ENCODE measurements at regions not wholly inside any gene's neighbourhood (a gene's known extent, or its start where the extent isn't known, plus 50 kb on each side); places are given as distances from the start of the nearest gene placed in this dataset.

DNA sequence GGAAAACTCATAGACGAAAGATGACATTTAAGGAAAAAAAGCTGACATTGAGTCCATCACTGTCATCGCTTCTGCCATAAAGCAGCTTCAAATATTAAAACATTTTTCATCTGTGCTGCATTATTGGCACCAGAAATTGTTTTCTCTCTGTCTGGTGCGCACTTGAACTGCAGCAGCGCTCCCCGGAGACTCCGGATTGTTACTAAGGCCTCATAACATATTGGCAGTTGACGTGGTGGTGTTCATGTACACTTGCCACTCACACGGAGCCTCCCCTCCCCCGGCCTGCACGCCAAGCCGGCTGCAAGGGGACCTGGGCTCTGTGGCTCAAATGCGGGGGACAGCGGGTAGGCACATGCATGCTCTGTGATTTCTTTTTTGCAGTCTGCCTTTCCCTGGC lies 203.2 kb downstream of the TSHZ3 start:
- H3K27me3 Mint-ChIP-seq: no peaks in the 10 kb centered on the region
- no peaks in the 10 kb centered on the region for H3K36me3 Mint-ChIP-seq (ENCODE audit: low read depth)
- no peaks in the 10 kb centered on the region for H3K9me3 Mint-ChIP-seq
- DNase-seq (no peak), ATAC-seq (no peak)
- H3K4me3 Mint-ChIP-seq: no peak overlapping the region
- no peak overlapping the region for H3K27ac Mint-ChIP-seq
- H3K4me1 Mint-ChIP-seq: no peaks in the 10 kb centered on the region

DNA sequence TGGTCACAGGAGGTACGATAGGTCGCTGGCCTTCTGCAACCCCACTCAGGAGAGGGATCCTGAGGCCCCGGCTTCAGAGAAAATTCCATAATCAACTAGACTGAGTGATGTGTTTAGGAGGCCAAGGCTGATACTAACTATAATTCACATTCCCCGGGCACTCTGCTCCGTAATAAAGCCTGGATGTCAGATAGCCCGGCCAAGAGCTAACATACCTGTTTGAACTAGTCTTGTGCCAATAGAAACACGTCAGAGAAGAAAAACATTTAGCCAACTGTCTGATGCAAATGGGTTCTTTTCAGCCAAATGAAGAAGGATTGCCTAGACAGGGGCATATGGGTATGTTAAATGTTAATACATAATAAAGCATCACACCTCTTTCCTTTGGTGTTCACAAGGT lies 204.2 kb downstream of the TSHZ3 start:
- ATAC-seq: no peak
- Mint-ChIP-seq H3K27me3 (no peaks in the 10 kb centered on the region), H3K4me1 (no peaks in the 10 kb centered on the region), H3K9me3 (no peaks in the 10 kb centered on the region), H3K27ac (no peak overlapping the region), H3K4me3 (no peak overlapping the region), H3K36me3 (ENCODE audit: low read depth) (no peaks in the 10 kb centered on the region)
- no peak for DNase-seq

DNA sequence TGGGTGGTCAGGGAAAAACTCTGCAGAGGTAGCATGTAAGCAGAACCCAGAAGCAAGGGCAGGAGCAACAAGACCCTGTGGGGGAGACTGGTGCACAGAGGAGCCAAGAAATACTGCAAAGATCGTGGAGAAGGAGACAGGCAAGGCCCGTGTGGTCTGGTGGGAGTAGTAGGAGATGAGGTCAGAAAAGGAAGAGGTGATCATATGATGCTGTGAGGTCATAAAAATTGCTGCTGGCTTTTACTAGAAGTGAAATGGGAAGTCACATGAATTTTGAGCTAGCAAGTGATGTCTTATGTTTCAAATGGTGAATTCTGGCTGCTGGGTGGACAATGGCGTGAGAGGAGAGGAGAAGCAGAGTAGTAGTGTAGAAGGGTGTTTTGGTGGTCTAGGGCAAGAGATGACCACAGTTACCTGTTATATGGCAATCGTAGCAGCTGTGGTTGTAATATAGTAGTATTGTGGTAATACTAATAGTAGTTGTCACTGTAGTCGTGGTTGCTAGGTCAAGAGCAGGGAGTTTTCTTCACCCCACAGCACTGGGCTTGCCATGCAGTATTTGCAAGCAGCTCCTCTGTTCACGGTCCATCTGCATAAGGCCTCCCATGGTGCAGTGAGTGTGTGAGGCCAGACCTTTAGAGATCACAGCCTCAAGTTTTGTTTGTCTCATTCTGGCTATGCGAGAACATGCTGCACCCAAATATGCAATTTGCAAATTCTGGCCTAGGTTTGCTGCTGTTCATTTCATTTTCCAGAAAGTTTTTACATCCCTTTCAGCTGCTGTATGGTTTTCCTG lies 205.0 kb downstream of the TSHZ3 start:
- no peaks in the 10 kb centered on the region for H3K36me3 Mint-ChIP-seq (ENCODE audit: low read depth)
- H3K27ac Mint-ChIP-seq: no peak overlapping the region
- DNase-seq (no peak), ATAC-seq (no peak)
- H3K4me1 Mint-ChIP-seq: no peaks in the 10 kb centered on the region
- no peaks in the 10 kb centered on the region for H3K9me3 Mint-ChIP-seq
- no peak overlapping the region for H3K4me3 Mint-ChIP-seq
- peaks cover 3% of the 10 kb centered on the region for H3K27me3 Mint-ChIP-seq

DNA sequence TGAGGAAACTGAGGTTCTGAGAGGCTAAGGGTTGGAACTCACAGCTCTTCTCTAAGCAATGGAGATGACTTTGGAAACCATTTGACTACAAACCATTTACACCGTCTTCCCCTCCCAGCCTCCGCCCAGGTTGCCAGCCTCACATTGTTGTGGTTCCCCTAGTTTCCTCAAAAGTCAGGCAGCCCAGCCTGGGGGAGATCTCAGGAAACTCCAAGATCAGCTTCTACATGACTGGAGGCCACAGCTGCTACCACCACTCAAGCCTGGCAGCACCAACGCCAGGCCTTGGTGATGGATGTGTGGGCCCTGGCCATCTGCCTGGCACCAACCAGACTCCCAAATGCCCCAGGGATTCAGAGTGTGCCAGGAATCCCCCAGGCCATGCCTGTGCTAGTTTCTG lies 207.9 kb downstream of the TSHZ3 start:
- Mint-ChIP-seq H3K9me3 (no peaks in the 10 kb centered on the region), H3K36me3 (ENCODE audit: low read depth) (no peaks in the 10 kb centered on the region), H3K4me1 (no peaks in the 10 kb centered on the region), H3K27ac (no peak overlapping the region), H3K4me3 (no peak overlapping the region), H3K27me3 (peaks cover 3% of the 10 kb centered on the region)
- DNase-seq (no peak), ATAC-seq (no peak)

DNA sequence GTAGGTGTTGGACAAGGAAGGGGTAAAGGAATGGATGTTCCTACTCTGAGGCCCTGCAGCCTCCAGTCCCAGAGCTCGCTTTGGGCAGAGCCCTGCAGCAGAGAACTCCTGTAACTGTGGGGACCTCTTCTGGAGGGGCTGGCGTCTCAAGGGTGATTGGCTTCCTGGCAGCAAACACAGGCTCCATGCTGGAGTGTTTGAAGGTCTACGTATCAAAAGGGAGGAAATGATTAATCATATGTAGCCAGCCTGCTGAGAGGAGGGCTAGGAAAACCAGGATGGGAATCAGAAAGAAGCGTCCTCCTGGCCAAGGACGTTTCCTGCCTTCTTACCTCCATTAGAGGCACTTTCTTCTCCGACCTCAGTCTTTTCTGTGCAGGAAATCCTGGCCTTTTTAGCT lies 208.5 kb downstream of the TSHZ3 start:
- Mint-ChIP-seq H3K4me3 (no peak overlapping the region), H3K36me3 (ENCODE audit: low read depth) (no peaks in the 10 kb centered on the region), H3K27ac (no peak overlapping the region), H3K9me3 (no peaks in the 10 kb centered on the region), H3K27me3 (peaks cover 3% of the 10 kb centered on the region), H3K4me1 (no peaks in the 10 kb centered on the region)
- DNase-seq: no peak
- ATAC-seq: no peak

DNA sequence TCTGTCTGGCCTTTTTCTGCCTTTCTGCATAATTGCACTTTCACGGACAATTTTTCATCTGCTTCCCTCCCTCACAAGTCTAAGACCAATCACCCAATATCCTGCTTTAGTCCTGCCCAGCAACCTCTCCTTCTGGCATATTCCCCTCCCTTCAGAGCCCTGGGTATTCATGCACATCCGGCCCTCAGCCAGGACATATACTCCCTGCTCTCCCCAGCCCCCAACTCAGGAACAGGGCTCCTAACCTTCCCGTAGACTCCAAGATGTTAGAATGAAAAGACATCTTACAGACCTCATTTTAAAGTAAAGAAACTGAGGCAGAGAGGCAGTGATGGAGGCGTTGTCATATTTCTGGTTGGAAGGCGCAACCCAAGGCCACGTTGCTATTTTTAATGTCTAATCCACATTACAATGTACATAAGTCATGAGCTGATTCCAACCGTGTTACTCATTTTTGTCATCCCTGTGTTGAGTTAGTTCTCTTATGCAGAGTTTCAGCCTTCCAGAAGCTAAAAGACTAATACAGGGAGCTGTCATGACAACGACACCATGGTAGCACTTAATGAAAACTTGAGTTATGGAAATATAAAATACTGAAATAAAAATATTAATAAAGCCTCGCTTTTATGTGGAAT lies 209.2 kb downstream of the TSHZ3 start:
- Mint-ChIP-seq H3K9me3 (no peaks in the 10 kb centered on the region), H3K4me3 (no peak overlapping the region), H3K27me3 (peaks cover 3% of the 10 kb centered on the region), H3K4me1 (no peaks in the 10 kb centered on the region), H3K27ac (no peak overlapping the region), H3K36me3 (ENCODE audit: low read depth) (no peaks in the 10 kb centered on the region)
- no peak for DNase-seq
- ATAC-seq: no peak

DNA sequence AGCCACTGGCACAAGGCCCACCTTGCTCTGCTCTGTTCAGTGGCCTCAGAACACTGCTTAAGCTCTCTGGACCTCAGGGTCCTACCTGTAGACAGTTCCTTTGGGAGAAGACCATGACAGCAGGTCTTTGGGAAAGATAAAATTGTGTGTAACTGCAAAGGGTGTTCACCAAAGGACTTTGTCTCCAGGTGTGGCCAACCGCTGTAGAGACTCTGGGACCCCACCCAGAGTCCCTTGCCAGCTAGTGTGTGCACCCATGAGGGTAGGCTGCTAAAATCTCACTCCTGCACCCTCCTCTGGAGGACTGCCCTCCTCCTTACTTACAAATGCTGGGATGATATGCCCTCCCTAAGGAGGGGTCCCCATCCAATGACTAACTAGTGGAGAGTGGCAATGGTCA lies 211.2 kb downstream of the TSHZ3 start:
- no peak overlapping the region for H3K4me3 Mint-ChIP-seq
- H3K36me3 Mint-ChIP-seq (ENCODE audit: low read depth): no peaks in the 10 kb centered on the region
- H3K27me3 Mint-ChIP-seq: peaks cover 5% of the 10 kb centered on the region
- H3K27ac Mint-ChIP-seq: no peak overlapping the region
- H3K9me3 Mint-ChIP-seq: no peaks in the 10 kb centered on the region
- DNase-seq: no peak
- no peaks in the 10 kb centered on the region for H3K4me1 Mint-ChIP-seq
- ATAC-seq: no peak

DNA sequence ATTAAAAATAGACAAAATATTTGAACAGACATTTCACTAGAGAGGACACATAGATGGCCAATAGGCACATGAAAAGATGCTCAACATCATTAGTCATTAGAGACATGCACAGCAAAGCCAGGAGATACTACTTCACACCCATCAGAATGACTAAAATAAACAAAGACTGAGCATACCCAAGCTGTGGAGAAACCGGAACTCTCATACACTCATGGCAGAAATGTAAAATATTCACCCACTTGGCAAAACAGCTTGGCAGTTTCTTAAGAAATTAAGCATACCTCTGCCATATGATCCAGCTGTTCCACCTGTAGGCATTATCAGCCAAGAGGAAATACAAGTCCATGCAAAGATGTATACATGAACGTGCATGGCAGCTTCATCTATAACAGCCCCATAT lies 213.4 kb downstream of the TSHZ3 start:
- no peak for DNase-seq

DNA sequence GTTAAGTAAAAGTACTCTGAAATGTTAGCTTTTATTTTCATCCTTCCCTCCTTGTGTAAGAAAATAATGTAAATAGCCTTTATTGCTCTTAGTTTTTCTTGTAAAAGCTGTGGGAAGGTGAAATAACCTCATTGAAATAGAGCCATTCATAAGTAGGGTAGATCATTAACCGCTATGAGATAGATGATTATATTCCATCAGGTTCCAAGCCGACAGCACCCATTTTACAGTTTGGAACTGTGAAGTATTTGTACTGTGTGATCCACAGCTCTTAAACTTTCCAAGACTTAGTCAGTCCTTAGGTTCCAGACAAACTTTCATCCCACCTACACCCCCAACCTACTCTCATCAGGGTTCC lies 216.5 kb downstream of the TSHZ3 start:
- ATAC-seq: no peak
- no peaks in the 10 kb centered on the region for H3K36me3 Mint-ChIP-seq (ENCODE audit: low read depth)
- H3K27me3 Mint-ChIP-seq: peaks cover 3% of the 10 kb centered on the region
- H3K4me3 Mint-ChIP-seq: no peak overlapping the region
- no peaks in the 10 kb centered on the region for H3K9me3 Mint-ChIP-seq
- H3K27ac Mint-ChIP-seq: no peak overlapping the region
- H3K4me1 Mint-ChIP-seq: no peaks in the 10 kb centered on the region
- no peak for DNase-seq

More for the DNA sequence above, 213.4 kb downstream of the TSHZ3 start:
- Mint-ChIP-seq H3K4me1 (no peaks in the 10 kb centered on the region), H3K36me3 (ENCODE audit: low read depth) (no peaks in the 10 kb centered on the region), H3K27me3 (peaks cover 5% of the 10 kb centered on the region), H3K27ac (no peak overlapping the region), H3K9me3 (no peaks in the 10 kb centered on the region), H3K4me3 (no peak overlapping the region)
- no peak for ATAC-seq

DNA sequence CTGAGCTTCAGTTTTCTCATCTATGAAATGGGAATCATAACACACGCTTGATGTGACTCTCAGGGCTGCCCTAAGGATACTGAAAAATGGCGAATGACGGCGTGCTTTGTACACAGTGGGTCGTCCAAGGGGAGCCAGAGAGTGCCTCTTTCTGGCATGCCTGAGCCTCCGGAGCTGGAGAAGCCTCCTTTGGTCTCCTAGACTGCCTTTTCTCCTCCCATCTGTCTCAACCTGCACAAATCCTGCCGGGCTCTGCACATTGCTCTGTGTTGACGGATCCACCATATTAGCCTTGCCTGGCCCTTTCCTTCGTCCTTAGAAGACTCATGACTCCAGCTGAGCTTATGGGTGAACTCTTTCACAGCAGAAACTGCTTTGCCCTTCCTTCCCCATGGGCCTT lies 220.9 kb downstream of the TSHZ3 start:
- Mint-ChIP-seq H3K4me1 (peaks cover 4% of the 10 kb centered on the region), H3K4me3 (no peak overlapping the region), H3K36me3 (ENCODE audit: low read depth) (no peaks in the 10 kb centered on the region), H3K27ac (no peak overlapping the region), H3K9me3 (no peaks in the 10 kb centered on the region), H3K27me3 (peaks cover 2% of the 10 kb centered on the region)
- DNase-seq: no peak
- ATAC-seq: no peak

DNA sequence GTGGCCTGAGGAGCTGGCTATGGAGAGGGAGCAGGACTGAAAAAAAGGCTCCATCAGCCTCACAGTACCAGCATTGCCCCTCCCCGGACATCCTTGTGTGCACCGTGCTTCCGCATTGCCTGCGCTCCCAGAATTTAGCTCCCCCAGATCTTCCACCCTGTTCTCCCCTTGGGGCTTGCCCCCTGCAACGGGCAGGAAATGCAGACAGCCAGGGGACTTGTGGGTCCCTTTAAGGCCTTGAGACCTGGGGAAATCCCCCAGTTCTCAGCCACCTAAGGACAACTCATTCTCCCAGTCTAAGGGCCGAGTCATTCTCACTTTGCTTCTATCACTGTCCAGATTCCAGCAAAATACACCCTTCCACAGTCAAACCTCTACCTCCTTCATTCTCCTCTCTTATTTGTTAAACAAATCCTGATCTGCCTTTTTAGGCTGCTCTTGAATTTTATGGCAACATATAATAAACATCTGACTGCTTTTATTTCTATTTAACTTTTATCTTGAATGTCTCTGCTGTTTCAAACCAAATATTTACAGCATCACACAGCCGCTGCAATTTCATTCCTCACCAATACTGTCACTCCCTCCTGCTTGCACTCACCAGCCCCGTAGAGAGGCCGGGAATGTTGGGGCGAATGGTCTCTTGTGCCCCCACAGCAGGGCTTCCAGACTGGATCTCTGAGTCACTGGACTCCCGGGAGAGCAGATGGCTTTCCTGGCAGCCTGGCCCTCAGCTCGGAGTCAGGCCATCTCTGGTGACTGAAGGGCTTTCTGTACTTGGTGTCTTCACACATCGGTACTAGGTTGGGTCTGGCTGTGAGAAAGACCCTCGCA lies 221.9 kb downstream of the TSHZ3 start:
- Mint-ChIP-seq H3K4me1 (peaks cover 4% of the 10 kb centered on the region), H3K27ac (no peak overlapping the region), H3K36me3 (ENCODE audit: low read depth) (no peaks in the 10 kb centered on the region), H3K9me3 (no peaks in the 10 kb centered on the region), H3K27me3 (peaks cover 2% of the 10 kb centered on the region), H3K4me3 (no peak overlapping the region)
- DNase-seq: no peak
- no peak for ATAC-seq

DNA sequence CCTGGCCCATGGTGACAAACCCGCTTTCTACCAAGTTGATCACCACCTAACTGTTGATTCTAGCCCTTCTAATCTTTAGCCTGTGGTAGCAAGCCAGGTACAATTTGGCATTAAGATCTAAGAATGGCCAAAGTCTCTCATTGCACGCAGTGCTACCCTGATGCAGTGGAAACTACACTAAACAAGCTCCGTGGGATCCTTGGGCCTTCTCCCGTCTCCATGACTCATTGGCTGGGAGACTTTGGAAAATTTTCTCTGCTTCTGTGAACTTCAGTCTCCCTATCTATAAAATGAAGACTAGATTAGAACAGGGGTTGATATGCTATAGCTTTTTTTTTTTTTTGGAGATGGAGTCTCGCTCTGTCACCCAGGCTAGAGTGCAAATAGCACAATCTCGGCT lies 223.0 kb downstream of the TSHZ3 start:
- no peak for DNase-seq
- Mint-ChIP-seq H3K9me3 (no peaks in the 10 kb centered on the region), H3K4me1 (peaks cover 4% of the 10 kb centered on the region), H3K4me3 (no peak overlapping the region), H3K27me3 (peaks cover 2% of the 10 kb centered on the region), H3K27ac (no peak overlapping the region), H3K36me3 (ENCODE audit: low read depth) (no peaks in the 10 kb centered on the region)
- ATAC-seq: no peak

DNA sequence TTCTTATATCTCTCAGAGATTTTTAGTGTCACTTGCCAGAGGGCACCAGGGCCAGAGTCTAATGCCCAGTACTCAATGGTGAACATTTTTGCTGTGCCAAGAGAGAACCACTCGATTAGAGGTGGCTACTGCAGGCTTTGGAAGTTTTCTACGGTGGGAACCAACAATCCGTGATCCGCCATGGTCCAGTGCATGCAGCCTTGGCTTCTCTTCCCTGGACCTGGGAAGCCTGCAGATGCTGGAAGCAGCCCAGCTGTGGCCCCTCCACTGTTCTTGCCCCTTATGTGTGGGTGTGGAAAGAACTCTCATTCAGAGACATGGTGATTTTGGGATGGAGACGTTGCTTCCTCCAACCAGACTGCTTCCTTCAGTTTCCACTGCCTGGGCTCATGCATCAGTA lies 224.2 kb downstream of the TSHZ3 start:
- Mint-ChIP-seq H3K4me1 (peaks cover 4% of the 10 kb centered on the region), H3K27ac (no peak overlapping the region), H3K36me3 (ENCODE audit: low read depth) (no peaks in the 10 kb centered on the region), H3K27me3 (peaks cover 2% of the 10 kb centered on the region), H3K9me3 (no peaks in the 10 kb centered on the region), H3K4me3 (no peak overlapping the region)
- ATAC-seq (no peak), DNase-seq (no peak)

DNA sequence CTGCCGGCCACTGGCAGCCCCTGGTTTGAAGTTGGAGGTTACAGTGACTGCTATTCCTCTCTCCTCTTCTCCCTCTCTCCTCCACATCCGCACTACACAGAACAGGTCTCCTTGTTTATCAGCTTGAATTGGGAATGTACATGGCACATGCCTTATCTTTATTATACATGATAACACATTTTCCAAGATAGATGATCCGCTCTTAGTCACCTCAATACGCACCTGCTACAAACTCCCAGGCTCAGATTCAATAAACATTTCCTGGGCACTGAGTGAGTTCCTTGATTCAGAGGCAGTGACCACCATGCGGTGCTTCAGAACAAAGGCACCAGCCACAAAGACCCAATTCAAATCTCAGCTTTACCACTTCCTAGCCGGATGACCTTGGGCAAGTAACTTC lies 227.7 kb downstream of the TSHZ3 start:
- Mint-ChIP-seq H3K27ac (no peak overlapping the region), H3K4me3 (no peak overlapping the region), H3K4me1 (no peaks in the 10 kb centered on the region), H3K9me3 (no peaks in the 10 kb centered on the region), H3K36me3 (ENCODE audit: low read depth) (no peaks in the 10 kb centered on the region), H3K27me3 (peaks cover 2% of the 10 kb centered on the region)
- ATAC-seq: no peak
- no peak for DNase-seq

DNA sequence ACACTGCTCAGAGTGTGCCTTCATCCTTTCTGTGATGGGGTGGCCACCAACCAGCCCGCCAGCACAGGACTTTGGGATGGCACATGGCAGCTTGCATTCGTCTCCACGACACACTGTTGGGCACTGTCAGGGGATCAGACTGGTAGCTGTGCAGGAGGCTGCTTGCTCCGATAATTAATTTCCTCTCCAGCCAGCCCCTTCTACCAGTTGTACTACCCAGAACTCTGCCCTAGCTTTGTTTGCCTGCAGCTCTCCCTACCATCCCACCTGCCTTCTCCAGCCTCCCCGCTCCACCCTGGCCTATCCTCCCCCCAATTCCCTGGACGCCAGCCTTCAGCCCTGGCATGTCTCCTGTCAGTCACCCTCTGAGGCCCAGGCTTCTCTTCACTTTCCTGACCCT lies 228.3 kb downstream of the TSHZ3 start:
- peaks cover 2% of the 10 kb centered on the region for H3K27me3 Mint-ChIP-seq
- ATAC-seq (no peak), DNase-seq (no peak)
- no peak overlapping the region for H3K27ac Mint-ChIP-seq
- H3K9me3 Mint-ChIP-seq: no peaks in the 10 kb centered on the region
- H3K36me3 Mint-ChIP-seq (ENCODE audit: low read depth): no peaks in the 10 kb centered on the region
- H3K4me3 Mint-ChIP-seq: no peak overlapping the region
- H3K4me1 Mint-ChIP-seq: no peaks in the 10 kb centered on the region
